ENCODE measurements at regions not wholly inside any gene's neighbourhood (a gene's known extent, or its start where the extent isn't known, plus 50 kb on each side); places are given as distances from the start of the nearest gene placed in this dataset.
"Not testable (repeated sequence)": the region's sequence is repeated elsewhere in the genome, so short reads cannot be mapped to it uniquely, and the experiment has no call there.

GRCh38 chr5:179400435-179400834, 55.2 kb upstream of the ADAMTS2 start:
- TF ChIP-seq, protein P1, sequence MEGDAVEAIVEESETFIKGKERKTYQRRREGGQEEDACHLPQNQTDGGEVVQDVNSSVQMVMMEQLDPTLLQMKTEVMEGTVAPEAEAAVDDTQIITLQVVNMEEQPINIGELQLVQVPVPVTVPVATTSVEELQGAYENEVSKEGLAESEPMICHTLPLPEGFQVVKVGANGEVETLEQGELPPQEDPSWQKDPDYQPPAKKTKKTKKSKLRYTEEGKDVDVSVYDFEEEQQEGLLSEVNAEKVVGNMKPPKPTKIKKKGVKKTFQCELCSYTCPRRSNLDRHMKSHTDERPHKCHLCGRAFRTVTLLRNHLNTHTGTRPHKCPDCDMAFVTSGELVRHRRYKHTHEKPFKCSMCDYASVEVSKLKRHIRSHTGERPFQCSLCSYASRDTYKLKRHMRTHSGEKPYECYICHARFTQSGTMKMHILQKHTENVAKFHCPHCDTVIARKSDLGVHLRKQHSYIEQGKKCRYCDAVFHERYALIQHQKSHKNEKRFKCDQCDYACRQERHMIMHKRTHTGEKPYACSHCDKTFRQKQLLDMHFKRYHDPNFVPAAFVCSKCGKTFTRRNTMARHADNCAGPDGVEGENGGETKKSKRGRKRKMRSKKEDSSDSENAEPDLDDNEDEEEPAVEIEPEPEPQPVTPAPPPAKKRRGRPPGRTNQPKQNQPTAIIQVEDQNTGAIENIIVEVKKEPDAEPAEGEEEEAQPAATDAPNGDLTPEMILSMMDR (IDR thresholded peaks at IDR 0.05): not testable (repeated sequence)
- not testable (repeated sequence) for TF ChIP-seq POLR2A (IDR thresholded peaks at IDR 0.05)

Measured in lower leg skin (tissue), 3 donors.